Ecto neural progenitor cell (in vitro differentiated cells): ENCODE measurements at regions not wholly inside any gene's neighbourhood (a gene's known extent, or its start where the extent isn't known, plus 50 kb on each side); places are given as distances from the start of the nearest gene placed in this dataset.
"Not testable (repeated sequence)": the region's sequence is repeated elsewhere in the genome, so short reads cannot be mapped to it uniquely, and the experiment has no call there.

Experiments used
- DNase-seq: peaks from one replicate; pipeline ENCODE4 v3.0.0-alpha.2; 2018; ENCODE audit warnings: low spot score

- DNase-seq, result no peak
Observed at GRCh38 chr2:204360218-204361007, 184.9 kb upstream of the PARD3B start.

- DNase-seq, result no peak
Observed at GRCh38 chr2:204361738-204362137, 183.5 kb upstream of the PARD3B start.

GRCh38 chr2:204362581-204362980, 182.7 kb upstream of the PARD3B start:
- DNase-seq, result no peak

DNA sequence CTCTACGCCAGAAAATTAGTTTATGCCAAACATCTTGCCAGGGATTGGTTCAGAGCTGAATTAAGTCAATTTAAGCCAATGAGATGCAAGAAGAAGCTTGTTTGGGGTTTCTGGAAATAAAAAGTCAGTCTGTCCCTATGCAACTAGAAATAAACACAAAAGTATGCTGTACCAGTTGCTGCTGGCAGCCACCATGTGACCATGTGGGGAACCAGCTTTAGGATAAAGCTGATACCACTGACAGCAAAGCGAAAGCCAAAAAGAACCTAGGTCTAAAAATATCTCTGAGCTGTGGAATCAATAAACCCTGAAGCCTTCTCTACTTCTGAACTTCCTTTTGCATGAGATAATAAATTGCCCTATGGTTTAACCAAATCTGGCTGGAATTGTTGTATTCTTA, 181.8 kb upstream of the PARD3B start:
- no peak for DNase-seq

- no peak for DNase-seq
Observed at GRCh38 chr2:204364860-204365535, 180.3 kb upstream of the PARD3B start.

DNA sequence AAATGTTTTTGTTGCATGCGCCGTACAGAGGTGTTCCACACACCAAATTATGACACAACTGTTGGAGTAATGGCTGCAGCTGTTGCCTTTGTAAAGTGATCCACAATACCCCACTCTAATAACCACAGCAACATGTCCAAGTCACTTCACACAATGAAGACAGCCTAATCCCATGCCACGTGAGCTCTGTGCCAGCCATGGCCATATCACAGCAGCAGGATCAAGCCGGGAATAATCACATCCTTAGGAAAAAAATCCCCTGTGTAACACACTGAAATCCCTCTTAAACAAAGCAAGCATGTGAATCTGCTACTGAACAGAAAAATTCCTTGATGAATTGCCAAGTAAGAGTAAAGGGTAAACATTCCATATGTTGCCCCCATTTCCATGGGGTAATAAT, 179.5 kb upstream of the PARD3B start:
- no peak for DNase-seq

DNA sequence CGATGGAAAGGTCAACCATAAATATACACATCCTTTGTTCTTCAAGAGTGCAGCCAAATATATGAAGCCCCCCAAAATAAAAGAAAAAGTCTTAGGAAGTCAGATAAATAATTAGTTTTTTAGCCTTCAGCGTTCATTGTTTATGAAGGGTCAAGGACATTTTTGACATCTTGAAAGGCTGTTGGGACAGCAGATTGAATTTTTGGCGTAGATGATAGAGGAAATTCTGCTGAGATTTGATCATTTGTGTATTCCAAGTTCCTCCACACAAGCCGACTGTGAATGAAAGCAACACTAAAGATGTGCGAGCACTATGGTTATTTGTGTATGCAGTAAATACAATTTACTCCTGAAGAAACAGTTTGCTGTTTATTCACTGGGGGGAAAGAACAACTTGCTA, 177.8 kb upstream of the PARD3B start:
- no peak for DNase-seq

- DNase-seq, result no peak
Observed at GRCh38 chr2:204370172-204370718, 175.0 kb upstream of the PARD3B start.

GRCh38 chr2:204373942-204374341, 171.3 kb upstream of the PARD3B start:
- DNase-seq, result no peak

DNA sequence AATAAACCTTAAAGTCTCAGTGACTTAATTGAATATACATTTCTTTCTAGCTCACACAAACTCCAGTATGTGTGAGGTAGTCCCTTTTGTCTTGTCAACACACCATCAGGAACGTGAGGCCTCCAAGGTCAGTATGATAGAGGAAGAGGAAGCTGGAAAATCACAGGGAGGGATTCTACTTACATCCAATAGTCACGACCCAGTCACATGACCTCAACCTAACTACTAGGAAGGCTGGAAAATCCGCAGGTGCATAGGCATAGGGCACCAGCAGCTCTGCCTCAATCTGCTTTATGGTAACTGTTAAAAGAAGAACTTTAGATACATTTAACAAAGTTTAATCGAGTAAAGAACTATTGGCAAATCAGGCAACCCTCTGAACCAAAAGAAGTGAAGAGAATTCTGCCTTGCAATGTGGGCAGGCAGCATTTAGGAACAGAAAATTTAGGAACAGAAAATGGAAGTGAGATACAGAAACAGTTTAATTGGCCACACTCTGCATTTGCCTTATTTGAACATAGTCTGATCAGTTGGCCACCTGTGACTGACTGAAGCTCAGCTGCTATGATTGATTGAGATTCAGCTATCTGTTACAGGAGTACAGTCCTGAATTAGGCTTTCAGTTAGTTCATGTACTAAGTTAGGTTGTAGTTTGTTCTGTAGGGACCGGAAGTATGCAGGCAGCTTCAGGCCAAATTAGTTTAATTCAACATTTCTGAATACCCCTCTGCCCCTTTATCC, 165.0 kb upstream of the PARD3B start:
- DNase-seq, result no peak

DNA sequence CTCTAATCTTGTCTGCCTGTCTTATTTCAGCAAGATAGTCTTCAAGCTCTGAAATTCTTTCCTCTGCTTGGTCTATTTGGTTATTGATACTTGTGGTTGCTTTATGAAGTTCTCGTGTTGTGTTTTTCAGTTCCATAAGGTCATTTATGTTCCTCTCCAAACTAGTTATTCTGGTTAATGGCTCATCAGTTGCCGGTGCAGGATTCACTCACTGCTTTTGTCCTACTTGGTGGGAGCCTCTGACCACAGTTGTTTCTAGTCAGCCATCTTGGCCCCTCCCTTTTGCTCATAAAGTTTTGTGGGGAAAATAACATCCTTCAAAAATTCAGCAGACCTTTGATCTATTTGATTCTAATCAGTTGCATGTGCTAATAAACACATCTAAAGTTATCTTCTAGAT, 158.6 kb upstream of the PARD3B start:
- DNase-seq, result no peak

DNA sequence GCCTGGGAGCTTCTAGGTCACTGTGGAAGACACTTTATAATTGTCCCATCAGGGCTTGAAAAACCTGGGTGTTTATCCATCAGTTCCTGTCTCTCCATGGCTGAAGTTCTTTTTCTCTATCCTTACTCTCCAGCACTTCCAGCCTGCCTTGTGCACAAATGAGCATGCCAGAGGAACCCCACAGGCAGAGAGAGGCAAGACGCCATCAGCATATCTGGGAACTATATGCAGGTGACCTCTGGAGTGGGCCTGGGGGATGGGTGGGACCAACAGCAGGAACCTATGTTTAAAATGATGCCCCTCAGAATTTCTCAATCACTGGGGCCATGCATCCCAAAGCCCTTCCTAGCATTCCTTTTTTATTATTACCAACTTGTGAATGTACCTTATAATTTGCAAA, 156.2 kb upstream of the PARD3B start:
- no peak for DNase-seq

DNA sequence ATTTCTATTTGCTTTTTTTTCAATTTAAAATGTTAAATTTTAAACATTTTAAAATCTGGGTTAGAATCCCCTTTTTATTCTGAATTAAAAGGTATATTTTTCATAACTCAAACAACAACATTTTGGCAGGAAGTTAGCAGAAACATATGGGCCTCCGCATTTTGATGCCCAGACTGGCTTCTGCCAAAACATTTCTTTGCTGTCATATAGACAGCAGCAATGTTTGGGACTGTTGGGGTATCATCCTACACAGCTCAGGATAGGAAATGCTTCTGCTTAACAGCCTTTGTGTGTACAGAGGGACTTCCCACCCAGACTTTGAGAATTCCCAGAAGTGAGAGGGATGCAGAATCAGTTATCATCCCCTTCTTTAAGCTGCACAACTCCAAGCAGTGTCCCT, 155.4 kb upstream of the PARD3B start:
- no peak for DNase-seq

DNA sequence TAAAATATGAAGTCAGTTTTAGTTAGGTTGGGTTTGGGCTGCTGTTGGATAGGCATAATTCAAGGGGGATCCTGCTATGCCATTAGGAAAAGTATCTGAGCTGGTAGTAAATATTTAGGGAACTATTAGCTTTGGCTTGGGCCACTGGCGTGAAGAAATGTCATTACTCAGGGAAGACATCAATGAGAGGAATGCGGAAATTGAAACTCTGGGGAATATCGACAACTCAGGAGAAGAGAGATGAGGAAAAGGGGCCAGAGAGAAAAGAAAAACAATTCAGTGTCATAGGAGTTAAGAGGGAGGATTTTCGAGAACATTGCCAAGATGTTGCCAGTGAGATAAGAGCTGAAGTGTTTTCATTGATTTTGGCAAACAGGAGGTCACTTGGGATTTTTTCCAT, 149.7 kb upstream of the PARD3B start:
- no peak for DNase-seq

DNA sequence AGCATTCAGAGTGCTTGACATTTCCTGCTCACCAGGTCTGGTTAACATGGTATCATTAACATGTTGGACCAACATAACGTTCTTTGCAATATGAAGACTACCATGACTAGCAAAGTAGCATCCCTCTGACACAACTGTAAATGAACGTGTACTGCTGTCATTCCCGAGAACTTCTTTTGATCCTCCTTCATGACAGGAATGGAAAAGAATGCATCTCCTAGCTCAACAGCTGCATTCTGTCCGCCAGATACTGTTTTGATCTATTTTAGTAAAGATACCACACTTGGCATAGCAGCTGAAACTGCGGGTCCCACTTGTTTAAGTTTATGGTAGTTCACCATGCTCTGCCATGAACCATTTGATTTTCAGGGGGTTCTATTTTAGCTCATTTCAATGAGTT, 144.2 kb upstream of the PARD3B start:
- no peak for DNase-seq

DNA sequence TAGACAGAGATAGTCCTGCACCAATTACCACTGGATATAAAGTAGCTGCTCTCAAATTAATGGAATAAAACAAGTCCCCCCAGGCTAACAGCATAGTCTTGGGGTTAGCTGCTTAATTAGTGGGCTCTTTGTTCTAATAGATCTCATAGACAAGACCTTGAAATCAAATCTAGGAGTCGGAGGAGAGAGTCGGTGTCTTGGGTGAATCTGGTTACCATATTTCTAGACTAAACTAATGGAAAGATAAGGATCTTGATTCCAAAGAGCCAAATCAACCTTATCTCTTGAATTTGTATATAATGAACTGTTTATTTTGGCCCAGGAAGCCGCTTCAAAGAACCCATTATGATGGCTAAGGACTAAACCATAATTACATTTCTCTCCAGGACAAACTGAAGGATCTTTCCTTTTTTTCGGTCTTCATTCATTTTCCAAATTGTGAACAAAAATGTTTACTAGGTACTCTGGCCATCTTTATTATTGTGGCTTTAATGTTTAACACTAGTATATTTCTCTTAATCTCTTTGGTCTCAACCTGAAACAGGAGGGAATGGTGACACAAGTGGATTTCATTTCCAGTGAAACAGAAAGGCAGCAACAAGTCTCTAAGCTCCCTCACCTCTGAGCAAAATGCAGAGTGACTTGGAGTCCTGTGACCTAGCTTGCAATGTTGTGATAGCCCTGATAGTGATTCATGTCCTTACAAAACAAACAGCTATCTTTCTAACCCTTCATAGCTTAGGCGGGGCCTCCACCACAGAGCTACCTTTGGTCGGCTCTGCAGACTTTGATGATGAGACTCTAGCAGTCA, 137.9 kb upstream of the PARD3B start:
- no peak for DNase-seq

DNA sequence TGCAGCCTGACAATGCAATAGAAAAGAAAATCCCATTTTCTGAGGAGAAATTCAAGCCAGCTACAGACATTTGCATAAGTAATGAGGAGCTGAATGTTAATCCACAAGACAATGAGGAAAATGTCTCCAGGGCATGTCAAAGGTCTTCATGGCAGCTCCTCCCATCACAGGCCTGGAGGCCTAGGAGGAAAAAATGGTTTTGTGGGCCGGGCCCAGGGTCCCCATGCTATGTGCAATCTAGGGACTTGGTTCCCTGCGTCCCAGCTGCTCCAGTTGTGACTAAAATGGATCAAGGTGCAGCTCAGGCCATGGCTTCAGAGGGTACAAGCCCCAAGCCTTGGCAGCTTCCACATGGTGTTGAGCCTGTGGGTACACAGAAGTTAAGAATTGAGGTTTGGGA, 132.5 kb upstream of the PARD3B start:
- not testable (repeated sequence) for DNase-seq

- DNase-seq, result no peak
Observed at GRCh38 chr2:204415406-204416181, 129.7 kb upstream of the PARD3B start.

- no peak for DNase-seq
Observed at GRCh38 chr2:204416236-204416635, 129.0 kb upstream of the PARD3B start.

DNA sequence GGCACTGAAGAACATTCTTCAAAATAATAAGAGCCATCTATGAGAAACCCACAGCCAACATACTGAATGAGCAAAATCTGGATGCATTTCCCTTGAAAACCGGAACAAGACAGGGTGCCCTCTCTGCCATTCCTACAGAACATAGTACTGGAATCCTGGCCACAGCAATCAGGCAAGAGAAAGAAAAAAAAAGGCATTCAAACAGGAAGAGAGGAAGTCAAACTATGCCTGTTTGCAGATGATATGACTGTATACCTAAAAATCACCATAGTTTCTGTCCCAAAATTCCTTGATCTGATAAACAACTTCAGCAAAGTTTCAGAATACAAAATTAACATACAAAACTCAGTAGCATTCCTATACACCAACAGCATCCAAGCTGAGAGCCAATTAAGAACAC, 119.5 kb upstream of the PARD3B start:
- DNase-seq, result no peak

- DNase-seq, result no peak
Observed at GRCh38 chr2:204428675-204429074, 116.6 kb upstream of the PARD3B start.
